ENCODE measurements at regions not wholly inside any gene's neighbourhood (a gene's known extent, or its start where the extent isn't known, plus 50 kb on each side); places are given as distances from the start of the nearest gene placed in this dataset.
"Not testable (repeated sequence)": the region's sequence is repeated elsewhere in the genome, so short reads cannot be mapped to it uniquely, and the experiment has no call there.

GRCh38 chr14:59138576-59138975 lies 49.9 kb upstream of the DAAM1 start:
- TF ChIP-seq, protein P1, sequence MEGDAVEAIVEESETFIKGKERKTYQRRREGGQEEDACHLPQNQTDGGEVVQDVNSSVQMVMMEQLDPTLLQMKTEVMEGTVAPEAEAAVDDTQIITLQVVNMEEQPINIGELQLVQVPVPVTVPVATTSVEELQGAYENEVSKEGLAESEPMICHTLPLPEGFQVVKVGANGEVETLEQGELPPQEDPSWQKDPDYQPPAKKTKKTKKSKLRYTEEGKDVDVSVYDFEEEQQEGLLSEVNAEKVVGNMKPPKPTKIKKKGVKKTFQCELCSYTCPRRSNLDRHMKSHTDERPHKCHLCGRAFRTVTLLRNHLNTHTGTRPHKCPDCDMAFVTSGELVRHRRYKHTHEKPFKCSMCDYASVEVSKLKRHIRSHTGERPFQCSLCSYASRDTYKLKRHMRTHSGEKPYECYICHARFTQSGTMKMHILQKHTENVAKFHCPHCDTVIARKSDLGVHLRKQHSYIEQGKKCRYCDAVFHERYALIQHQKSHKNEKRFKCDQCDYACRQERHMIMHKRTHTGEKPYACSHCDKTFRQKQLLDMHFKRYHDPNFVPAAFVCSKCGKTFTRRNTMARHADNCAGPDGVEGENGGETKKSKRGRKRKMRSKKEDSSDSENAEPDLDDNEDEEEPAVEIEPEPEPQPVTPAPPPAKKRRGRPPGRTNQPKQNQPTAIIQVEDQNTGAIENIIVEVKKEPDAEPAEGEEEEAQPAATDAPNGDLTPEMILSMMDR (IDR thresholded peaks at IDR 0.05) = not testable (repeated sequence)
- not testable (repeated sequence) for TF ChIP-seq POLR2A (IDR thresholded peaks at IDR 0.05)

Data from Peyer's patch (tissue), 4 donors.